Iris pigment epithelial cell (primary cell): ENCODE measurements at regions not wholly inside any gene's neighbourhood (a gene's known extent, or its start where the extent isn't known, plus 50 kb on each side); places are given as distances from the start of the nearest gene placed in this dataset.

Experiments
- DNase-seq: peaks from one replicate; pipeline ENCODE4 v3.0.0-alpha.2; 2011; ENCODE audit warnings: low read depth

DNA sequence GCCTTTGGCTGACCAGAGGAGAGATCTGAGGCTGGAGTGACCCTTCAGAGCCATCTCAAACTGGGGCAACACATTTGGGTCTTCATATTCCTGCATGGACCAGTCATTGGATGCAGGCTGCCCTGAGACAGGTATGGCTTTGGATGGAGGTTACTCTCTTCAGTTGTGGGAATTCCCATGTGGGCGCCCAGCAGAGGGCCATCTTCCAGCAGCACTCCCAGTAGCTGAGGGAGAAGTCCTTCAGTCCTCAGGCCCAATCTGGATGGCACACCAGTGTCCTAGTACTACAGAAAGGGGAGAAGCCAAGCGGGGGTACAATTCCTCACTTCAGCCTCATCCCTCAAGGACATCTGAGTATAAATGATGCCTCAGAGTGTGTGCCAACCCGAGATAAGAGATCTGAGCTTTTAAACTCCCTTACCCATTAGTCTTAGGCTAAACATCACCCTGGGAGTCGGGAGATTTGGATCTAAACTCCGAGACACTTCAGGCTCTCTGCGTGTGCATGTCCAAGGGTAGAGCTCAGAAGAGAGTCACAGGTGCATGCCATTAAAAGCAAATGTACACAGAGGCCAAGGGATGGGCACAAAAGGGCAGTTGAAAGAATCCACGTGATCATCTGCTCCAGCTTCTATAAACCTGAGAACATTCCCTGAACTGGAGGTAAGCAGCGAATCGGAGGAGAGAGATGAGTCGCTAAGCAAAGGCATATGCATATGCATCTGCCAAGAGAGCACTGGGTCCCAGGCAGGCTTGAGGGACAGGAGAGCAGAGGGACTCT lies 204.6 kb downstream of the CD83 start:
- DNase-seq = no peak

- no peak for DNase-seq
Observed at GRCh38 chr6:14322841-14323240, 205.3 kb downstream of the CD83 start.

DNA sequence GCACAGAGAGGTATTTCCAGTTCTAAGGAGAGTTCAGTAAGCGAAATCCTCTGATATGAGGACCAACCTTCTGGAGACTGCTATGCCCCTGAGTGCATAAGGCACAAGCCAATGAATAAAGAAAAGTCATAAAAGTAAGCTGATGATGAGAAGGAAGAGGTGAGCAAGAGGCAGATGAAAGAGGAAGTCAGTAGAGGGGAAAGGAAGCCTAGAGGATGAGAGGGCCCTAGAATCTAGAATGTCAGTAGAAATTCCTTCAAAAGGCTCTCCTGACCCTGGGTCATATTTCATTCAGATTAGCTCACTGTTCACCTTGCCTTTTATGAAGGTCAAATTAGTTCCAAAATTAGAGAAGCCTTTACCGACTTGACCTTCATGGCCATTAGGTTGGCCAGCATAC lies 209.2 kb downstream of the CD83 start:
- no peak for DNase-seq

GRCh38 chr6:14328163-14328562 lies 210.6 kb downstream of the CD83 start:
- no peak for DNase-seq

GRCh38 chr6:14333556-14334305 lies 216.2 kb downstream of the CD83 start:
- peak; percentile 49 for DNase-seq

DNA sequence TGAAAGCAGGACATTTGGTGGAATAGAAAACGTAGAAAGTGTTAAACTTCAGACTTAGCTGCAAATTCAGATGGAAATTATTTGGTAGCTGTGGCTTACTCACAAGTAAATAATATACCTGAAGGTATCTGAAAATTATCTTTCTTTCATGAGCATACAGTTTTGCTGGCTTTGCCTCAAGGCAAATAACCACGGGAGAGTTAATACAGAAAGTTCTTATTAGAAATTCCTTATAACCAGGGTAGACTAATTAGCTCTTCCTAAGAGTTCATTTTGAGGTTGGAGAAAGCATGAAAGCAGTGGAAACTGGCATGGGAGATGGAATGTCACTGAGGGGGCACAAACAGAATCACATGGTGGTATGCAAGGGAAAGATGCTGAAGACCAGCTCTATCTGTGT lies 217.5 kb downstream of the CD83 start:
- DNase-seq = no peak

DNA sequence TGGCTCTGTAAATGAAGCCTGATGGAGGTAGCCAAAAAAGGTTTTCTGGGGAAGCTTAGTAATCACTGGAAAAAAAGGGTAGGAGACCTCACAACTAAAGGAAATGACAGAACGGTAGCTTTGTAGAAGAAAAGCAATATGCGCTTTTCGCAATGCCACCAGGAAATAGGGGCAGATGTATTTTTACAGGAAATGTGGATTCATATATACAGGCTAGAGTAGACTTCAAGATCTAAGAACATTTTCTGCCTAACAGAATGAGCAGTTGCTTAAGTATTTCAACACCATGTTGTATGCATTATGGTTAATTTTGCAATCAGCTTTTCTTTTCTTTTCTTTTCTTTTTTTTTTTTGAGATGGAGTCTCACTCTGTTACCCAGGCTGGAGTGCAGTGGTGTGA lies 219.6 kb downstream of the CD83 start:
- peak; percentile 18 for DNase-seq

GRCh38 chr6:14339172-14339571 lies 221.6 kb downstream of the CD83 start:
- no peak for DNase-seq

GRCh38 chr6:14339711-14340584 lies 222.4 kb downstream of the CD83 start:
- DNase-seq = no peak

DNA sequence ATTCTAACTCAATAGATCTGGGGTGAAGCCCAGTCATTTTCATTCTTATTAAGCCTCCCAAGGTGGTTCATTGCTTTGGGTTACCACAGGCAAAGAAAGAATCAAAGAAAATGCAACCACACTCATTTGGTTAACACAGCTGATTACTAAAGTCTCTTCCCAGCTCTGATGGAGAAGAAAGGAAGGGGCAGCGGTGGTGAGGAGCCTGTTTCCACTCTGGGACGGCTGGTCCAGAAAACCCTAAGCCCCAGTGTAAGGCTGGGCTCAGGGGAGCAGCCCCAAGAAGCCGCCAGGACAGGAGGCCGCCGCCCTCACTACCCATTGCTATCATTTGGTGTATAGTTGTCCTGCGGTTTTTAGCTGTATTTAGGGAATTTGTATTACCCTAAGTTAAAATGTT lies 226.9 kb downstream of the CD83 start:
- no peak for DNase-seq

DNA sequence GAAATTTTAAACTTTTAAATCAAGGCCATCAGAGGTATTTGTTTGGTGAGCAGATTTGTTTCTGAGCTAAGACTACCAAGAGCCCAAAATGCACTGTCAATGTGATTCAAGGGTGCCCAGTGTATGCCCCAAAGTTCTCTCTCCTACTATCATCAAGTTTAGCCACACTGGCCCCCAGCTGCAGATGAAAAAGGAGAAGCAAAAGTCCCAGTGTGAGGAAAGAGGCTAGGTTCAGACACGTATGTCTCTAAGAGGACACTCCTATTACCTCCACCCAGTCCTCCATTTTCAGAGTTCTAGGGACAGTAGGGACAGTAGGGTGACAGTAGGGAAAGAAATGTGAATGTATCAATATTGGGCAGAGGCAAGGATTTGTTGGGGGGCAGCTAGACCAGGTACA lies 230.8 kb downstream of the CD83 start:
- no peak for DNase-seq

DNA sequence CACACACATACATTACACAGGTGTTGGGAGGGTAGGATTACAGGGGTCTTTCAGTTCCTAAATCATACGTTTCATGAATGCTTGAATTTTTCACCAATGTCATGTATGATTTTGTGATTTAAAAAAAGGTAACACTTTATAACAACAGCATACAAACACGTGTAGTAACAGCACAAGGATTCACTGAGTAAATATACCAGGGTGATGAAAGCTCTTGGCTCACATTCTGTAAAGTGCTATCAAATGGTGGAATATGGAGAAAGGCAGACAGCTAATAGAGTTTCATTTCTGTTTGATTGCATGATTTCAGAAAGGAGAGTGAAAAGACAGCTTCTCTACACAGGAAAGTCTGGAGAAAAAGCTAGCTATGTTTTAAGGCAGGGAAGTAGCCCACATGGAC lies 231.9 kb downstream of the CD83 start:
- no peak for DNase-seq

DNA sequence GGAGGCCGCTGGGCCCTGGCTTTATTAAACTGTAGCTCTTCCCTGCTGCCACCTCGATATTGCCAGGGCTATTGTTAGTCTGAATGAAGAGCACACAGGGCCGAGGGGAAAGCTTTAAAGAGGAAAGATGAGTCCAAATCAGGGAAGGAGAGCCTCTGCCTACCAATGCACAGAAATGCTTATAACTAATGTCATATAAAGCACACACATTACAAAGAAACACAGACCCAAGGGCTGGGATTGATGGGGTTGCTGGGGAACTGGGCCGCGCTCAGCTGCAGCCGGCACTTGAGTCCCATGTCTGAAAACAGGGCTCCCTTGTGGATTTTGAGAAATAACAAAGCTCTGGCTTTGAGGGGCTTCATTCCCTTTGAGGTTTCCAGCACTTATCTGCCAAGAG lies 232.6 kb downstream of the CD83 start:
- no peak for DNase-seq

- DNase-seq = no peak
Observed at GRCh38 chr6:14353281-14353680, 235.7 kb downstream of the CD83 start.

- no peak for DNase-seq
Observed at GRCh38 chr6:14353798-14354197, 236.2 kb downstream of the CD83 start.

DNA sequence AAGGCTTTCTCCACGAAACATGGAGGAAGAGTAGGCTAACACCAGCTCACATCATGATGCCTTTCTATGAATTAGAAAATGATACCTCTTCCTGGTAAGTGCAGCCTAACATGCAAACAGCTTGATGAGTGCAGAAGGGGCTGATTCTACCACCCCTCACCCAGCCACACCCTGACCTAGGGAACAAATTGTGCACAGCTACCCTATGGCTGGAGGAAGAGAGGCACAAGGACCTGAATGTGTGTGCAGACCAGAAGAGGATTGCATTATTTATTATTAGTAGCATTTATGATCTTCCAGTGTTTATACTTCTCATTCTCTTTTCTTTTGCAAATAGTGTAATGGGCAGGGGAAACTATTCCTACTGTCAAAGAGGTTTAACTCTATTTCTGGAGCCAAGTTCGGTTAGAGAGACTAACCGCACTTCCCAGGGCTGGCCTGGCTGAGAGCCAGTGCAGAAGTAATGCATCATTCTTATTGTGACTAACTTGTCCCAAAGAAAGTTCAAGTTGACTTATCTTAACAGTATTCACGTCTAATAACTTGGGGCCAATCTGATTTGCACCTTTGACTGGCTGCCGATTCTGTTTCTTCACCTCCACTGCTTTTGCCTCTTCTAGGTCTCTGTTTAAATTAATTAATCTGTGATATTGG lies 237.5 kb downstream of the CD83 start:
- peak; percentile 85 for DNase-seq

DNA sequence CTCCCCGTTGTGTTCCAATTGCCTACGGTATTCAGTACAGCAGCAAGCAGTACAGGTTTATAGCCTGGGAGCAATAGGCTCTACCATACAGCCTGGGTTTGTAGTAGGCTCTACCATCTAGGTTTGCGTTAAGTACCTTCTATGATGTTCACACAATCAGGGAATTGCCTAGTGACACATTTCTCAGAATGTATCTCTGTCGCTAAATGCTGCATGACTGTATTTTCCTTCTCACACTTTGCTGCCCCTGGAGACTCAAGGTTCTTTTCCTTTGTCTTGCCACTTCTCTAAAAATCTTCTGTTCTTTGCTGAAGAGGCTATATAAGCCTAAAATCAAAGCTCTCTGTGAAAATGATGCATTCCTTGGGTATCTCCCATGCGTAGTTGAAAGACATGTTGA lies 241.9 kb downstream of the CD83 start:
- no peak for DNase-seq

- no peak for DNase-seq
Observed at GRCh38 chr6:14360565-14360964, 243.0 kb downstream of the CD83 start.

- no peak for DNase-seq
Observed at GRCh38 chr6:14361297-14361696, 243.7 kb downstream of the CD83 start.

DNA sequence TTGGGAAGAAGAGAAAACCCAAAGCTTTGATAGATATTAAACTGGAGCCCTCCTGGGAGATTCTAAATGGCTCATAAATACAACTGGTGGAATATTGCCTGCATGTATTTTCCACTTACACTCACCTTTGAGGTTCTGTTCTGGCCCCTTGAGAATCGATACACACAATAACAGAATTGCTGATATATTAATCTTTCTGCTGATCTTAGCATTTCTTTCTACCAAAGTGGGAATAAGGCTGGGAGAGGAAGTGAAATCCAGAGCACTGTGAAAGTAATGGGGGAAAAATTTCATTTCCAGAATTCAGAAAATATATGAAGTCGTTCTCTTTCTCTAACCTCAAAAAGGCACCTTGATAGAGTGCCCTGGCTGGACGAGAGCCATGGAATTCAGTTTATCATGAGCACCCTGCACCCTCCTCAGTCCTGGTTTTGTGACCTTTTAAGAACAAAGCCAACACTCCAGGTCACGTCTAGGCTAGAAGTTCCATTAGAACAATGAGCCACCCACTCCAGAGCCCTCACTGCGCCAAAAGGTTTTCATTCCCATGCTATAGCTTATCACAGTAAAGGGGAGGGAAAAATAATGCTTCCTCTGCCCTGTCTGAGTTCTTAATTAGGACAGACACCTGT lies 244.5 kb downstream of the CD83 start:
- DNase-seq = no peak

GRCh38 chr6:14364370-14364769 lies 246.8 kb downstream of the CD83 start:
- DNase-seq = no peak

GRCh38 chr6:14365393-14365792 lies 247.8 kb downstream of the CD83 start:
- peak; percentile 11 for DNase-seq
